OCI-LY7 (cell line): ENCODE measurements at regions not wholly inside any gene's neighbourhood (a gene's known extent, or its start where the extent isn't known, plus 50 kb on each side); places are given as distances from the start of the nearest gene placed in this dataset.

ENCODE experiments used
- BruUV-seq: library from RNA; stranded (reverse); fragments of 400-500 nt; replicated peaks from 2 replicates; lab custom pipeline; 2021; lab: Mats Ljungman, UMichigan
- CTCF ChIA-PET: fragments of 300-600 bp; sonication (Branson Sonifier 250); formaldehyde crosslinking; loops from one replicate; lab custom pipeline; 2022; ENCODE audit warnings: antibody characterized with exemption; ENCODE audit not compliant: unreplicated experiment; lab: Charles Lee
- POLR2A ChIA-PET: fragments of 300-600 bp; sonication (Branson Sonifier 250); formaldehyde crosslinking; loops from one replicate; lab custom pipeline; 2022; ENCODE audit warnings: antibody characterized with exemption; lab: Charles Lee
- DNase-seq: peaks from one replicate; pipeline ENCODE4 v3.0.0-alpha.2; 2015; ENCODE audit warnings: low spot score
- H2AFZ ChIP-seq: fragments of 200-600 bp; sonication (generic), shearing (Covaris generic); 2 replicates; pipeline ENCODE4 v1.6.1; 2014; ENCODE audit warnings: mild to moderate bottlenecking, antibody characterized with exemption, low read length, moderate library complexity
- H3K27ac ChIP-seq: fragments of 200-600 bp; sonication (generic); 2 replicates; pipeline ENCODE4 v1.5.1; 2014; ENCODE audit warnings: mixed run types, low read depth, mild to moderate bottlenecking, moderate library complexity, low read length, inconsistent platforms; ENCODE audit not compliant: poor library complexity, severe bottlenecking
- H3K36me3 ChIP-seq: fragments of 200-600 bp; sonication (generic); 2 replicates; pipeline ENCODE4 v1.6.1; 2014; ENCODE audit warnings: mild to moderate bottlenecking, antibody characterized with exemption, low read length, moderate library complexity, mixed read lengths; ENCODE audit not compliant: insufficient read depth
- H3K4me1 ChIP-seq: fragments of 200-600 bp; sonication (generic); 2 replicates; pipeline ENCODE4 v1.5.1; 2014; ENCODE audit warnings: mild to moderate bottlenecking, low read length; ENCODE audit not compliant: insufficient read depth, poor library complexity, severe bottlenecking
- H3K4me2 ChIP-seq: fragments of 200-600 bp; sonication (generic); 2 replicates; pipeline ENCODE4 v1.6.1; 2014; ENCODE audit warnings: mild to moderate bottlenecking, low read length
- H3K4me3 ChIP-seq: fragments of 200-600 bp; sonication (generic); 2 replicates; pipeline ENCODE4 v1.5.1; 2014; ENCODE audit warnings: mild to moderate bottlenecking, low read depth, low read length; ENCODE audit not compliant: poor library complexity, severe bottlenecking
- H3K79me2 ChIP-seq: fragments of 200-600 bp; sonication (generic); 2 replicates; pipeline ENCODE4 v1.6.1; 2016; ENCODE audit warnings: low read depth, mild to moderate bottlenecking, low read length, moderate library complexity, mixed read lengths; ENCODE audit not compliant: insufficient read depth
- H3K9me2 ChIP-seq: fragments of 200-600 bp; sonication (generic); 2 replicates; pipeline ENCODE4 v1.6.1; 2016; ENCODE audit warnings: mild to moderate bottlenecking, low read length, mixed read lengths; ENCODE audit not compliant: insufficient read depth
- H3K9me3 ChIP-seq: fragments of 200-600 bp; sonication (generic); 2 replicates; pipeline ENCODE4 v1.6.1; 2014; ENCODE audit warnings: mild to moderate bottlenecking, mixed run types, low read length, mixed read lengths
- H4K20me1 ChIP-seq: fragments of 200-600 bp; sonication (generic); 2 replicates; pipeline ENCODE4 v1.6.1; 2014; ENCODE audit warnings: mild to moderate bottlenecking, antibody characterized with exemption, low read length, moderate library complexity, mixed read lengths; ENCODE audit not compliant: insufficient read depth
- EZH2phosphoT487 ChIP-seq: fragments of 200-600 bp; sonication (generic); IDR thresholded peaks from 2 replicates; pipeline ENCODE4 v1.6.1; 2018; ENCODE audit warnings: low read depth, borderline replicate concordance, mild to moderate bottlenecking, mixed run types, antibody characterized with exemption, low read length, moderate library complexity, mixed read lengths
- intact Hi-C: fragments of 100-400 bp; cut with micrococcal nuclease; formaldehyde crosslinking; loops from one replicate; pipeline ENCODE4 v1.10.0; 2022; ENCODE audit not compliant: unreplicated experiment
- TF ChIP-seq, protein P1 (sequence below): fragments of 200-600 bp; sonication (generic); conservative IDR thresholded peaks from 2 replicates; pipeline ENCODE4 v1.5.1; 2014; ENCODE audit warnings: mild to moderate bottlenecking, antibody characterized with exemption, low read length, moderate library complexity, mixed read lengths

DNA sequence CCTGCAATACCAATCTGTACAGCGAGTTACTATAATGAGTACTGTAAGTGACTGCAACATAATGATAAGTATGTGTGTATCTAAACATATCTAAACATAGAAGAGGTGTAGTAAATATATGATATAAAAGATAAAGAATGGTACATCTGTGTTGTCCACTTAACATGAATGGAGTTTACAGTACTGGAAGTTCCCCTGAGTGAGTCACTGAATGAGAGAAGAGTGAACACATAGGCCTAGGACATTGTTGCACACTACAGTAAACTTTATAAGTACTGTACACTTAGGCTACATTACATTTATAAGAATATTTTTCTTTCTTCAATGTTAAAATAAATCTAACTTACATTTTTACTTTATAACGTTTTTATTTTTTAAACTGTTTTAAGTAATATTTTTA is 380.4 kb downstream of the MMUT start:
- no peak for DNase-seq
- Histone ChIP-seq H3K4me1 (no peaks in the 10 kb centered on the region), H3K79me2 (no peaks in the 10 kb centered on the region), H2AFZ (no peak overlapping the region), H3K9me2 (no peaks in the 10 kb centered on the region), H3K9me3 (no peaks in the 10 kb centered on the region), H3K36me3 (no peaks in the 10 kb centered on the region), H4K20me1 (no peaks in the 10 kb centered on the region), H3K4me2 (no peak overlapping the region), H3K27ac (no peak overlapping the region), H3K4me3 (no peak overlapping the region)
- POLR2A ChIA-PET, result no interaction called here
- CTCF ChIA-PET, result no interaction called here
- BruUV-seq, result no TSS peak
- intact Hi-C loops, result no loop called here
- TF ChIP-seq, protein P1, sequence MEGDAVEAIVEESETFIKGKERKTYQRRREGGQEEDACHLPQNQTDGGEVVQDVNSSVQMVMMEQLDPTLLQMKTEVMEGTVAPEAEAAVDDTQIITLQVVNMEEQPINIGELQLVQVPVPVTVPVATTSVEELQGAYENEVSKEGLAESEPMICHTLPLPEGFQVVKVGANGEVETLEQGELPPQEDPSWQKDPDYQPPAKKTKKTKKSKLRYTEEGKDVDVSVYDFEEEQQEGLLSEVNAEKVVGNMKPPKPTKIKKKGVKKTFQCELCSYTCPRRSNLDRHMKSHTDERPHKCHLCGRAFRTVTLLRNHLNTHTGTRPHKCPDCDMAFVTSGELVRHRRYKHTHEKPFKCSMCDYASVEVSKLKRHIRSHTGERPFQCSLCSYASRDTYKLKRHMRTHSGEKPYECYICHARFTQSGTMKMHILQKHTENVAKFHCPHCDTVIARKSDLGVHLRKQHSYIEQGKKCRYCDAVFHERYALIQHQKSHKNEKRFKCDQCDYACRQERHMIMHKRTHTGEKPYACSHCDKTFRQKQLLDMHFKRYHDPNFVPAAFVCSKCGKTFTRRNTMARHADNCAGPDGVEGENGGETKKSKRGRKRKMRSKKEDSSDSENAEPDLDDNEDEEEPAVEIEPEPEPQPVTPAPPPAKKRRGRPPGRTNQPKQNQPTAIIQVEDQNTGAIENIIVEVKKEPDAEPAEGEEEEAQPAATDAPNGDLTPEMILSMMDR, result no peak
- TF ChIP-seq EZH2phosphoT487, result no peak

DNA sequence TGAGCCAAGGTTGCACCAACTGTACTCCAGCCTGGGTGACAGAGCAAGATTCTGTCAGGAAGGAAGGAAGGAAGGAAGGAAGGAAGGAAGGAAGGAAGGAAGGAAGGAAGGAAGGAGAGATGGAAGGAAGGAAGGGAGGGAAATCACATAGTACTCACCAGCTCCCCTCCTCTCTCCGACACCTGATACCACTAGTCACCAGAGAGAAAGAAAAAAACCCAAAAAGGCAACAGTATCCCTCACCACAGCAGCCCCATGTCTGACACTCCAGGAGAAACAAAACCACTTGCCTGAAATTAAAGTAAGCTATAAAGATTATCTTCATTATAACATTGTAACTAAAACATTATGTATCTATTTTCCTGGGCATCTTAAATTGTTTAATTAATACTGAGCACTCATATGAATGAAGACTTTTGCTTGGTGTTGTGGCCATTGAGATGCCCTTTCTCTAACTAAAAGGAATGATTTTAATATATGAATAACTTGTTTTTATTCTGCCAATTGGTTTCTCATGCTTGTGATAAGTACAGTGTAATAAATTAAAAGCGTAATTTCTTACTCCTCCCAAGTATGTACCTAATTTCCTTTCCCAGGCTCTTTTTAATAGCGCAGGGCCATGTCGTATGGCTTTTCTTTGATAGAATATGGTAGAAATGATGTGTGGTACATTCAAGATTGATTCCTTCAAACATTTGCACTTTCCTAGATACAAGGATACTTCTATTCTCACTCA is 390.0 kb downstream of the MMUT start:
- intact Hi-C loops, result no loop called here
- Histone ChIP-seq H3K9me2 (no peaks in the 10 kb centered on the region), H3K9me3 (no peaks in the 10 kb centered on the region), H3K4me2 (no peak overlapping the region), H3K4me3 (no peak overlapping the region), H3K79me2 (no peaks in the 10 kb centered on the region), H2AFZ (no peak overlapping the region), H4K20me1 (no peaks in the 10 kb centered on the region), H3K4me1 (no peaks in the 10 kb centered on the region), H3K36me3 (no peaks in the 10 kb centered on the region), H3K27ac (no peak overlapping the region)
- CTCF ChIA-PET, result no interaction called here
- POLR2A ChIA-PET, result interaction anchor here (1.0 kb wide), 1 partner anchor 21 kb away, joined by 6 read pairs; no protein-coding TSS in a partner anchor
- TF ChIP-seq EZH2phosphoT487, result no peak
- TF ChIP-seq, protein P1, result no peak
- no TSS peak for BruUV-seq
- no peak for DNase-seq

DNA sequence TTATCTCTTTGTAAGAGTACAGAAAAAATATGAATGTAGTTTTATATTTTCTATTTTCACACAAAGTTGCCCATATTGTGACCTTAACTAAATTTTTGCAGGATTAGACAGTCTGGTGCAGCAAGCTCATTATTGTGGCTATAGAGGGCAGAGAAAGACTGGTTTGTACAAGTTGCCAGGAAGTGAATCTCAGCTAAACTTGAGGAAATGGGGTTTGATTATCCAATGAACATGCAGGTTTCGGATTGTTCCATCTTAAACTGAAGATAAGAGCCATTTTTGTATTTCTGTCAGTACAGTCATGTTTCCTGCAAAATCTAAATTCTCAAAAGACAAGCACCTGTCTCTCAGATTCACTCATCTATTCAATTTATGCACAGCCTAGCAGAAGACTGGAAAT is 390.9 kb downstream of the MMUT start:
- DNase-seq, result no peak
- Histone ChIP-seq H3K79me2 (no peaks in the 10 kb centered on the region), H3K4me2 (no peak overlapping the region), H3K9me3 (no peaks in the 10 kb centered on the region), H3K27ac (no peak overlapping the region), H3K4me3 (no peak overlapping the region), H3K36me3 (no peaks in the 10 kb centered on the region), H3K9me2 (no peaks in the 10 kb centered on the region), H4K20me1 (no peaks in the 10 kb centered on the region), H3K4me1 (no peaks in the 10 kb centered on the region), H2AFZ (no peak overlapping the region)
- TF ChIP-seq, protein P1, result no peak
- no peak for TF ChIP-seq EZH2phosphoT487
- ChIA-PET CTCF (no interaction called here), POLR2A (no interaction called here)
- no TSS peak for BruUV-seq
- intact Hi-C loops, result no loop called here
